GM19238 (cell line): ENCODE measurements at regions not wholly inside any gene's neighbourhood (a gene's known extent, or its start where the extent isn't known, plus 50 kb on each side); places are given as distances from the start of the nearest gene placed in this dataset.

ENCODE experiments used
- DNase-seq: peaks from one replicate; pipeline ENCODE4 v3.0.0; 2011; ENCODE audit warnings: low spot score; ENCODE audit not compliant: insufficient read length

- no peak for DNase-seq
These were observed 153.8 kb downstream of the ASB1 start for GRCh38 chr2:238580486-238580885.

- no peak for DNase-seq
These were observed 154.4 kb downstream of the ASB1 start for GRCh38 chr2:238581126-238581525.

GRCh38 chr2:238582159-238582558 lies 155.4 kb downstream of the ASB1 start:
- DNase-seq: no peak

- no peak for DNase-seq
These were observed 157.9 kb downstream of the ASB1 start for GRCh38 chr2:238584617-238585016.

- no peak for DNase-seq
These were observed 159.4 kb downstream of the ASB1 start for GRCh38 chr2:238585836-238586821.

- no peak for DNase-seq
These were observed 160.4 kb downstream of the ASB1 start for GRCh38 chr2:238586931-238587775.

GRCh38 chr2:238587776-238588660 lies 161.3 kb downstream of the ASB1 start:
- DNase-seq: no peak

GRCh38 chr2:238589591-238590460 lies 163.1 kb downstream of the ASB1 start:
- DNase-seq: no peak

- DNase-seq: no peak
These were observed 165.0 kb downstream of the ASB1 start for GRCh38 chr2:238591732-238592131.

- DNase-seq: no peak
These were observed 166.5 kb downstream of the ASB1 start for GRCh38 chr2:238593236-238593635.

GRCh38 chr2:238593678-238594077 lies 167.0 kb downstream of the ASB1 start:
- DNase-seq: no peak

GRCh38 chr2:238594796-238595749 lies 168.3 kb downstream of the ASB1 start:
- DNase-seq: no peak

- DNase-seq: no peak
These were observed 169.2 kb downstream of the ASB1 start for GRCh38 chr2:238595750-238596570.

- DNase-seq: no peak
These were observed 170.1 kb downstream of the ASB1 start for GRCh38 chr2:238596571-238597551.

GRCh38 chr2:238597638-238598528 lies 171.2 kb downstream of the ASB1 start:
- no peak for DNase-seq
